ENCODE measurements at regions not wholly inside any gene's neighbourhood (a gene's known extent, or its start where the extent isn't known, plus 50 kb on each side); places are given as distances from the start of the nearest gene placed in this dataset.

DNA sequence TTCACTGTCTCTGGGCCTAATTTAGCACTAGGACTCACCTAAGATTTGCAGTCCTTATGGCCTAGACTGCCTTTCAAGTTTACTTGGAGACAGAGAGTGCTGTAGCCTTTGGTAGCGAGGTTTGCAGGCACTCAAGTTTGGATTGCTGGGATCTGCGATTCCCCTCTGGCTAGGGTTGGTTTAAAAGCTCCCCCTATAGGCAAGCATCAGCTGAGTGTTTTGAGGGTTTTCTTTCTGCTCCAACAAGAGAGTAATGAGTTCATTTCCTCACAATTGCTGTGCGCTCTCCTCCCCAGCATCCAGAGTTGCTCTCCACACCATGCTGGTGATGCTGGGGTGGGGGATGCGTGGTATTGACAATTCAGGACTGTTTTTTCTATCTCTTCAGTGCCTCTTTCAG is 206.9 kb downstream of the GLUD2 start:
- TF ChIP-seq CTCF (IDR thresholded peaks at IDR 0.05) = no peak
- no peak for TF ChIP-seq POLR2A (IDR thresholded peaks at IDR 0.05)

All from thyroid gland (tissue), 4 donors.